22Rv1 (cell line): ENCODE measurements at regions not wholly inside any gene's neighbourhood (a gene's known extent, or its start where the extent isn't known, plus 50 kb on each side); places are given as distances from the start of the nearest gene placed in this dataset.

ENCODE experiments used
- CTCF ChIP-seq: fragments of 450-650 bp; IDR thresholded peaks from 2 replicates; pipeline ENCODE4 v1.5.1; 2017; ENCODE audit warnings: mild to moderate bottlenecking
- ZFX ChIP-seq: fragments of 450-650 bp; IDR thresholded peaks from 2 replicates; pipeline ENCODE4 v1.6.1; 2017; ENCODE audit warnings: antibody characterized with exemption, borderline replicate concordance

GRCh38 chr2:117553448-117553847 lies 261.0 kb upstream of the DDX18 start:
- TF ChIP-seq CTCF (no peak), ZFX (no peak)
